GM21825 (cell line): ENCODE measurements at regions not wholly inside any gene's neighbourhood (a gene's known extent, or its start where the extent isn't known, plus 50 kb on each side); places are given as distances from the start of the nearest gene placed in this dataset.
"Not testable (repeated sequence)": the region's sequence is repeated elsewhere in the genome, so short reads cannot be mapped to it uniquely, and the experiment has no call there.

Experiments used
- ATAC-seq: cut with Tn5 transposase; IDR thresholded peaks from one replicate; pipeline ENCODE4 v1.9.1; 2021; ENCODE audit warnings: mild to moderate bottlenecking, moderate library complexity; ENCODE audit not compliant: unreplicated experiment

- no peak for ATAC-seq
Observed at GRCh38 chr6:113696960-113697359, 160.2 kb upstream of the MARCKS start.

DNA sequence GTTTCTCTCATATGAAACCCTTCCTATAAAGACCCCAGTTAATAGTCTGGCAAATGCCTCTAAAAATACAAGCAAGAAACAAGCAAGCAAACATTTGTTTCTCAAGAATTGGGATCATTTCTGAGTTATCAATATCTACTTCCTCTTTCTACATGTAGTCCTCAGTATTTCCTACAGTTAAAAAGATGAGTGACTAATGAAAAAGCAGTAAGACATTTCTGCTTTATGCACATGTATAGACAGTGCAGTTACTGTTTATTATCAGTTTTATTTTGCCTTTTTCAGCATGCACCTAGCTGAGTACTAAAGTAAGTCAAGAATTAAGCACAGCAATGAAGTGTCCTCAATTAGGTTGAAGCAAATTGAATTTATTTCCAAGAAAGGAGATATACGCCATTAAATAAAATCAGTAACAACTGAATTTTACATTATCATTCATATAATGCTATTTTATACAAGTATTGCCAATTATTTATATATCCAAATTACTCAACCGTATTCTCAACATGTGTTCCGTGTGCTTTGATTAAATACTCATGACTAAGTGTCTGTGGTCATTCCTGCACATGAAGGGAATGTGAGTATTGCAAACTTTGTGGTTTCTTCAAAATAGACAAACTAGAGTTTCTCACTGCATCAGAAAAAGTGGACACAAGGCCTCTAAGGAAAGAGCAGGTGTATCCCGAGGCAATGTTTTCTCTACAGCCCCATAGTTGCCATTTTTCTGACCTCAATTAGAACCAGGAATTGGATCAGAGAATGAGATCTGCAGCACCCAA is 159.3 kb upstream of the MARCKS start:
- ATAC-seq, result peak; percentile 76

DNA sequence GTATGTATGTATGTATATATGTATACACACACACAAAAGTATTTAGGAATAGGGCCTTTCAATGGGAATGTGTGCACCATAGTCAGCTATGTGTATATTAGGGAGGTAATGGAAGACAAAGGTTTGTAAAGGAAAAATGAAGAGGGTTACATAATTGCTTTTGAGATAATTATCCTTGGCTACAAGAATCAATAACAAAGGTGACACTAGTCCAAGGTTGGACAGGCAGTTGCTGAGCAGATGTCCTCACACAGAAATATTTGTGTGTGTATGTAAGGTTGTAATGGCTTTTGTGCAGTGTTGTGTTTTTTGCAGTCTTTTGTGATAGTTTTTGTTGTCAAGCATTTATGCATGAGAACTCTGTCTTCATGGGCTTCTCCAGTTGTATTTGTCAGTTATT is 157.9 kb upstream of the MARCKS start:
- ATAC-seq, result no peak

DNA sequence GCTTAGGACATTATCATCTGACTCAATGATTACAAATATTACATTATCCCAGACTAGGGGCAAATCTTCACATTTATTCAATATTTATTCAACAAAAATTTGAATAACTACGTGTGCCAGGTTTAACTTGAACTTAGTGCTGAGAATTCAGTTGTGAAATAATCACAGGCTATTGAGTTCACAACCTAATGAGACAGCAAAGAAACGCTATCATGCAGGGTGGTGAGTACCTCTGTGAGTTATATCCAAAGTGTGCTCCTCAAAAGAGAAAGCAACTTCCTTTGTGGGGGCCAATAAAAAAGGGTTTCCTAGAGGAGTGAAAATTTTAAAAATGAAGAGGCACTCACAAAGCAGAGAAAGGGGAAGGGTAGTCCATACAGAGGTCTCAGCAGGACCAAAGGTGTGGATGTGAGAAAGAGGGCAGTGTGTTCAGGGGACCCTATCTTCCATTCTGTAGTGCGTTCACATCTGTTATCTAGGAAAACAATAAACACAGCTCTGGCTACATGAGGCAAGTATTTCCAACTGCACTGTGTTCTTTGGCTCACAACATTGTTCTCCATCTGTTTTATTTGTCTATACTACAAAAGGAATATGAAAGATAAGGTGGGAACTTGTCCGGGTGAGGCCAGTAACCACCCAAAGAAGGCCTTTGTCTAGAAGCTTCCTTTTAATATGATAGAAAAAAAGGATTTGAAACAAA is 155.4 kb upstream of the MARCKS start:
- ATAC-seq, result no peak

DNA sequence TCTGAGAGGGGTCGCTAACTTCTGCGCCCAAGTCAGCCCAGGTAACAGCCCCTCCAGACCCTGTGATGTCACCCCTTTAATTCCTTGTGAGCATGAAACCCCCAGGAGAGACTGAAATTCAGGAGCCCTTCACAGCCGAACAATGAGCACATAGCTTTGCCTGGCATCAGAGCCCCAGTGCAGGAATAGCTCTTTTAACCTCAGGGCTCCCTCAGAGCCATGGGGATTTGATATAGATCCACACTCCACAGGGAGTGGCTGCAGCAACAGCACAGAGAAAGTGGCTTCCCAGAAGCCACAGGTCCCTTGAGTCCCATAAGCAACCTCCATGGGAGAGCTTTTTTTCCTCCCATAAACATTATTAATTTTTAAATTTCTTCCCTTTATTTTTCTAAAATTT is 150.0 kb upstream of the MARCKS start:
- no peak for ATAC-seq

DNA sequence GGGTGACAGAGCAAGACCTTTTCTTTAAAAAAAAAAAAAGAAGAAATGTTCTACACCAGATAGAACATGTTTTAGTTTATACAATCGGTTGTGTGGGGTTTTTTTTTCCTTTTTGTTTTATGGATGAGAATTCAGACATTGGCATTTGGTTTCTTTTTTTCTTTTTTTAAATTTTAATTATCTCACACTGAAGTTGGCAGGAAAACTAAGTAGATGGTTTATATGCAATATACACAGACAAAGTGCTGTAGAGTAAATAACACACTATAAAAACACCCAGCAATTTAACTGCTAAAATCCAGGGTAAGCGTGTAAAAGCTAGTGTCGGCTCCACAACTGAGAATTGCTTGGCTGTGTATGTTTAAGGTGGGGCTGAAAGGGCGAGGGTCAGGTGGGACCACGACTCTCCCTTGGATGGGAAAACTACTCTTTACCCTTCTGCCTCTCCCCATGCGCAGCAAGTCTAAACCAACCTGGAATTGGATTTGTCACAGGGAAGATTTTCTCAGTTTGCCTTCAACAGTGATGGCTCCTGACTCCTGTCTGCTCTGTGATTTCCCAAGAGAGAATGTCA is 147.1 kb upstream of the MARCKS start:
- ATAC-seq, result no peak

DNA sequence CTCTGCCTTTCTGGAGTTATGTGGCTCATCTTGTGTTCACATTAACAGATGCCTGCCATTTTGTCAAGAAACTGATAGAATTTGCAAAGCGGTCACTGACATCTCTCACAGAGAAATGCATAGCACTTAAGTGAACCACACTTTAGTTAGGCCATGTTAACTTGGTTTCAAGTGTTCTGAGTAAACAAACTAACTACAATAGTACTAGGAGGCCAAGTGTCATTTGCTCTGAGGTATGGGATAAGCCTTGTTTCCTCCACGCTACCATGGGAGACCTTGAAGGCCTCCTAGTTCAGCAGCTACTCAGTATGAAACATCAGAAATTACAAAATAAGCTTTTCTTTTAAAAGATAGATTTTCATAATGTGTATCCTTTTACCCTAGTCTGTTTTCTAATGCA is 143.5 kb upstream of the MARCKS start:
- ATAC-seq, result no peak

- ATAC-seq, result no peak
Observed at GRCh38 chr6:113718588-113718987, 138.6 kb upstream of the MARCKS start.

- no peak for ATAC-seq
Observed at GRCh38 chr6:113719064-113719463, 138.1 kb upstream of the MARCKS start.

GRCh38 chr6:113719545-113719944 is 137.6 kb upstream of the MARCKS start:
- ATAC-seq, result no peak

DNA sequence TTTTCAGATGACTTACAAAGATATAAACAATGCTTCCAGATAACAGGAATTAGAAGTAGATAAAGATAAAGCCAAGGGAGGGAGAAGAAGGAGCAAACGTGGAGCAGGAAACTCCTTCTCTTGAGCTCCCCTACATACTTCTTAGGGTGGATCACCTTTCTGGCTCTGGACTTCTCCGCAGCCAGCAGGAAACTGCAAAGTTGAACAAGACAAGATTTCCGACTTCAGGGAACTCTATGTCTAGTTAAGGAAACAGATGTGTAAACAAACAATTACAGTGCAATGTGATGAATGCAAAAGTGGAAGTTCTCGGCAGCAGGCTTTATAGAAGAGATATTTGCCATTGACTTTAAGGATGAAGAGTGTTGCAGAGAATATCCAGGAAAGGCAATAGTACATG is 134.0 kb upstream of the MARCKS start:
- no peak for ATAC-seq

GRCh38 chr6:113724927-113725326 is 132.2 kb upstream of the MARCKS start:
- not testable (repeated sequence) for ATAC-seq

GRCh38 chr6:113731541-113731940 is 125.6 kb upstream of the MARCKS start:
- no peak for ATAC-seq

DNA sequence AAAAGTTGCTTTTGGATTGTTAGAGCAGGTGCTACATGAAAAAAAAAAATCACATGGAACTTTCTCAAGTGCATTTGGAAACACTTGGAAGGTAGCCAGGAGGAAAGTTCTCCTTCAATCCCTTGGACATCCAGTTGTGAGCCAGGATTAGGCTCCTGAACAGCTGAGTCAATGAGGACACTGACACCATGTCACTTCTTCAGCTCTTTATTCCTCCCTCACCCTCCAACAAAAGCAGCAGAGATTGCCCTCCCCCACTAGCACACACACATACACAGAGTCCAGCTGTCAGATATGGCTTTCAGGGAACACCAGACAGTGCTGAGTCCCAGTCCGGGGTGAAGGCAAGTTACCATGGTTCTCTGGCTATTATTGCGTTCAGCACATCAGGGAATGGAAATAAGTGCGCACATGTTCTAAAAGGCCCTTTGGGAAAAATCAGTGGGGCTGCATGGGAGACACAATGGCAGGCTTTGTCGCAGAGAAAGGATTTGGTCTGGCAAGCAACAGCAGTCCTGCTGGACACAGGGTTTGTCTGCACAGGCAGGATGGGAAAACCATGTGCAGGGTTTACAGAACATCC is 124.7 kb upstream of the MARCKS start:
- ATAC-seq, result no peak

GRCh38 chr6:113733381-113733780 is 123.8 kb upstream of the MARCKS start:
- ATAC-seq, result no peak

- ATAC-seq, result no peak
Observed at GRCh38 chr6:113734982-113735381, 122.2 kb upstream of the MARCKS start.

- ATAC-seq, result no peak
Observed at GRCh38 chr6:113735491-113735890, 121.7 kb upstream of the MARCKS start.

GRCh38 chr6:113736978-113737377 is 120.2 kb upstream of the MARCKS start:
- no peak for ATAC-seq

- ATAC-seq, result no peak
Observed at GRCh38 chr6:113739041-113739655, 118.0 kb upstream of the MARCKS start.

GRCh38 chr6:113741651-113742050 is 115.5 kb upstream of the MARCKS start:
- no peak for ATAC-seq

- ATAC-seq, result no peak
Observed at GRCh38 chr6:113742342-113742741, 114.8 kb upstream of the MARCKS start.
